ENCODE measurements at regions not wholly inside any gene's neighbourhood (a gene's known extent, or its start where the extent isn't known, plus 50 kb on each side); places are given as distances from the start of the nearest gene placed in this dataset.

DNA sequence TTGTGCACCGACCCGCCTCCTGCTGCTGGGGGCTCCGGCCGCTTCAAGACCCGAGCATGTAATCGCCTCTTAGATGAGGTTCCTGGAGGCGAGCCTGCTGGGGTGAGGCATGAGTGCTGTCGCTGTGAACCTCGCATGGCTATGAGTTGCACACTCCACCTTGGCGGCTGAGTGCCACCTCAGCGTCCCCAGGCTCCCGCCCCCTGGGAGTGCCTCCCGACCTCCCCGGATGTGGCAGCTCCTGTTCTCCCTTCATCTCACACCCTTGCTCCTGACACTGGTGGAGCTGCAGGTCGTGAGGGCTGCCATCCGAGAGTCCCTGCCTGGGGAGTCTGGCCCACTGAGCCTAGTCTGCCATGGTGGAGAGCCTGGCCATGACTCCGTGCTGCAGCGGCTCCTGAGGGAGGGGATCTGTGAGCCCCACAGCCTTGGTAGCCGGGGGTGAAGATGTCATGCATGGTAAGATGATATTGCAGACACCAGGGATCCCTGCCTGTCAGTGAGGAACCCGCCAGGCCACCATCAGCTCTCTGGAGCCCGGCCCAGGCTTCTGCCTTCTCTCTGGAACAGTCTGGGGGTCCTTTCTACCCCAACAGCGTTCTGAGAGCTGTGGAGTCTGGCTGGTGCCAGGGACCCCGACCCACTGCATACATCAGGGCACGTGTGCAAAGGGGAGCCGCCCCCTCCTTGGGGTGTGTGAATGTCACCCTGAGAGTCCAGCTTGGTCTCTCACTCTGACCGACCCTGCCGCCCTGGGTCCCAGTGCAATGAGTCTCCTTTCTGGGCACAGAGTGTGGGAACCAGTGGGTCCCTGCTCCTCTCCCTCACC, 61.6 kb upstream of the HS6ST1 start:
- no peak for DNase-seq (ENCODE audit: low read depth in 4 of 4, low spot score in 3 of 4)

DNA sequence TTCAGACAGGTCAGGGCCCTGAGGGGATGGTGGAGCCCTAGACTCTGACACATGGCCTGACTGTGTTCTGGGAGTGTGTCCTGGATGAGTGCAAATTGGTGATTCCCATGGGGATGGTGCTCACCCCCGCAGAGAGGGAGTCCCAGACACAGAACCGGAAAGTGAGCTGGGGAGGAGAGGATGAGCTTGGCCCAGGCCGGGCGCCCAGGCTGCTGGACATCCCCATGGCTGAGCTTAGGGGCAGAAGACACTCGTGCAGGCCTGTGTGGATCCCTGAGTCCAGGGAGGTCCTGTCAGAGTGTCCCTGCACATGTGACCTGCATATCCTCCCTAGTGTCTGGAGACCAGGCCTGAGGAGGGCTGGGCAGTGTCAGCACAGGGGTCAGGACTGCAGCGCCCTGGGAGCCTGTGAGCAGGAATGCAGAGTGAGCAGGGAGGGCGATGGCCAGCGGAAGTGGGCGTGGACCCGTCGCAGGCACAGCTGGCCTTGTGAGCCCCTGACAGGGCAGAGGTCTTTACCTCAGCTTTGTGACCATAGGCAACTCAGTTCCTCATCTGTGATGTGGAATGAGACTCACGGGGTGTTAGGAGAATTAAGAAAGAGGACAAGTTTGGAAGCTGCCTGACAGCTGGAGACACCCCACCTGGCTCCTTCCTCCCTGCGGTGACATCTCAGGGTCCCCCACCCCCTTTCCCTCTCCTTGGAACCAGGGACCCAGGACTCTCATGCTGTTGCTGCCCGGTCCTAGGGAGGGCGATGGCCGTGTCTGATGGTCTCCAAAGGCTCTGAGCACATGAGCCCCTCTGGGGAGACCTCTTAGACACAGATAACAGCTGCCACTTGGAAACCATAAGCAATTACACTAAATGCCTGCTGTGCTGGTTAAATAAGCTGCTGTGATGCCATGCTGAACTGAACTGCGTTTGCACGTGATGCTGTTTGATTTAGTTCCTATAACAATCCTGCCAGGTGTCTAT, 62.6 kb upstream of the HS6ST1 start:
- no peak for DNase-seq (ENCODE audit: low read depth in 4 of 4, low spot score in 3 of 4)

DNA sequence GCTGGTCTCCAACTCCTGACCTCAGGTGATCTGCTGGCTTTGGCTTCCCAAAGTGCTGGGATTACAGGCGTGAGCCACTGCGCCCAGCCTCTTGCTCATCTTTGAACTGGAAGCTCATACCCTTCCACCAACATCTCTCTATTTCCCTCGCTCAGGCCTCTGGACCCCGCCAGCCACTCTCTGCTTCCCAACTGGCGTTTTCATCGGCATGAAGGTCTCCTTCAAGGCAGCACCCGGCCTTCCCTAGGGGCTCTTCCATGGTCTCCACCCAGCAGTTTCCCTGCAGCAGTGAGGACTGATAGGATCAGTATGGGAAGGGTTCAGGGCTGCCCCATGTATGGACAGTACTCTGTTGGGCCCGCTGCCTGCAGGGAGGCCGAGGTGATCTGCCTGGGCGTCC, 65.8 kb upstream of the HS6ST1 start:
- no peak for DNase-seq (ENCODE audit: low read depth in 4 of 4, low spot score in 3 of 4)

DNA sequence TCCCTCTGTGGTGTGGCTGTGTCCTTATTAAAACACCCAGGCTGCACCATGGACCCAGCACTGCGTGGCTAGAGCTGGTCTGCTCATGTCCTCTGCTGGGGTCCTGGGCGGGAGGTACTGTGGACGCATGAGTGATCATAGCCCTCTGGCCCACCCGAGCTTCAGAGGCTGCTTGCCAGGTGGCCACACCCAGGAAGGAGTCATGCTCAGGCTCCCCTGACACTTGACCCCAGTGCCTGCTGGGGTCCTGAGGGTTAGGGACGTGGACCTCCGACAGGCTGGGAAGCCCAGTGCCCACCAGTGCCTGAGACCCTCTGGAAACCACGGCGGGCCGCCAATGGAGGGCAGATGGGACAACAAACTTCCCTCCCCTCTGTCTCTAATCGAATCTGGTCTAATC, 66.3 kb upstream of the HS6ST1 start:
- DNase-seq (ENCODE audit: low read depth in 4 of 4, low spot score in 3 of 4): no peak

DNA sequence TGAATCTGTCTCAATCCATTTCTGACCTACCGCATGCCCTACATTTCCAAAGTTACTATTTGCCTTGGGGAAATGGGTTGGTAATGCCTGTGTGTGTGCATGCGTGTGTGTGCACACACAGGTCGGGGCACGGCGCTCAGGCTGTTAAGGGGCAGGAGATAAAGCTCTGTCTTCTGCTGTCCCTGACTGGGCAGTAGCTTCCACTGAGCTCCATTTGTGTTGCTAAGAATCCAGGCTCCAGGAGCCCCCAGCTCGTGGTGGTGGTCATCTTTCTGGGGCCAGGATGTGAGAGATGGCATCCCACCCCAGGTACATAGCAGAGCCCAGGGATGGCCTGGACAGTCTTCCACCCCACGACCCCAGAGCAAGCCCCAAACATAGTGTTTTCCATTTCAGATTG, 66.7 kb upstream of the HS6ST1 start:
- no peak for DNase-seq (ENCODE audit: low read depth in 4 of 4, low spot score in 3 of 4)

DNA sequence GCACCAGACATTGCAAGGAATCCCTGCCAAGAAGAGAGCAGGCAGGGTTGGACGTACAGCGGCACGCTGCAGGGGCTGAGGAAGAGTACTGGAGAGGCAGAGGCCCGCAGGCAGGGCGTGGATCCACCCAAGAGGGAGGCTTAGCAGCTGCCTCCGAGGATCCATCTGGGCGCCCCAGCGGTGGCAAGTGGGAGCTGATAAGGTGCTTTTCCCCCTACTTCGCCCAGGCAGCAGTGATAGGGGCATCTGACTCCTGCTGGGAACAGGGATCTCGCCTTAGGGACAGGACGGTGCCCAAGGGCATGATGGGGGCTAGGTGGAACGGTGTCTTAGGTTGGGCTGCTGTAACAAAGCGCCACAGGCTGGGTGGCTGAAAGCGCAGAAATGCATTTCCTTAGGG, 67.4 kb upstream of the HS6ST1 start:
- no peak for DNase-seq (ENCODE audit: low read depth in 4 of 4, low spot score in 3 of 4)

DNA sequence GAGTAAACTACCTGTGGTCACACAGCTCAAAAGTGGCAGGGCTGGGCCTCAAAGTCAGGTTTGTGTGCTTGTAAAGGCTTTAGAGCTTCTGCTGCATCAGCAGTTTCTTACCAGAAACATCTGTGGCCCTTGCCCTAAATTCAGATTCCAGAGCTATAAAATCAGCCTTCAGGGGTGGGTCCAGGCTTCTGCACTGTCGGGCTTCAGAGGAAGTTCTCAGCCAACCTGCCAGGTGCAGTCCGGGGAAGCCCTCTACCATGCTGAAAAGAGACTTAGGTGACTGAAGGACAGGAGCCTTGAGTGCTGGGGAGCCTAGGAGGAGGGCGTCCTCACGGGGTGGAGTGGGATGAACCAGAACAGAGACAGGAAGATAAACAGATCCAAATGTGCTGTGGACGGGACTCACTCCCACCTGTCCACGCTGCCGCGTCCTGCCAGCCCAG, 69.9 kb upstream of the HS6ST1 start:
- no peak for DNase-seq (ENCODE audit: low read depth in 4 of 4, low spot score in 3 of 4)

DNA sequence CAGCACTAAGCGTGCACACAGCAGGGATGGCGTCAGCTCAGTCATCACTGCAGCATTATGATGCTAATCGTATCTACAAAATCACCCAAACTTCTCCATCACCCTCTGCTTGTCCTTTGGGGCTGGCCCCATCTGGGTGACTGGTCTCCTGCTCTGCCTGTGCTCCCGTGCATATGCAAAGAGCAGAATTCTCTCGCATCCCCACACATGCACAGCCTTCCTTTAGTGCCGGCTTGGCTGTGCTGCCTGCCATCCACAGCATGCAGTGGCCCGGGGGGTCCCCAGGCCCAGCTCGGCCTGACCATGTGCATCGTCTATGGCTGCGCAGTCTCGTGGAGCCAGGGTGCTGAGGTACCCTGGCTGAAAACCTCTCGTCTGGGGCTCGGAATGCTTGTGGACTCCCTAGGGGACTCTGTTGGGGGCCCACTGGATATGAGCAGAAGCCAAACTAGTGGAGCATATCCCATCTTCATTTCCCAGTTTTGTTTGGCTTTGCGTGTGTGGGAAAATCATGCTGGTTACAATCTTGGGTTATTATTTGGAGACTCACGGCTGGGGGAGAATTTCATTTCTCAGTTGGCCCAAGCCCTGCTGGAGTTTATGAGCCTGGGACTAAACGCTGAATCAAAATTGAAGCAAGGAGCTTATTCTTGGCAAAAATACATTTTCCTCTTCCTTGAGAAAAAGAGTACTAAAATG, 70.9 kb upstream of the HS6ST1 start:
- no peak for DNase-seq (ENCODE audit: low read depth in 4 of 4, low spot score in 3 of 4)

DNA sequence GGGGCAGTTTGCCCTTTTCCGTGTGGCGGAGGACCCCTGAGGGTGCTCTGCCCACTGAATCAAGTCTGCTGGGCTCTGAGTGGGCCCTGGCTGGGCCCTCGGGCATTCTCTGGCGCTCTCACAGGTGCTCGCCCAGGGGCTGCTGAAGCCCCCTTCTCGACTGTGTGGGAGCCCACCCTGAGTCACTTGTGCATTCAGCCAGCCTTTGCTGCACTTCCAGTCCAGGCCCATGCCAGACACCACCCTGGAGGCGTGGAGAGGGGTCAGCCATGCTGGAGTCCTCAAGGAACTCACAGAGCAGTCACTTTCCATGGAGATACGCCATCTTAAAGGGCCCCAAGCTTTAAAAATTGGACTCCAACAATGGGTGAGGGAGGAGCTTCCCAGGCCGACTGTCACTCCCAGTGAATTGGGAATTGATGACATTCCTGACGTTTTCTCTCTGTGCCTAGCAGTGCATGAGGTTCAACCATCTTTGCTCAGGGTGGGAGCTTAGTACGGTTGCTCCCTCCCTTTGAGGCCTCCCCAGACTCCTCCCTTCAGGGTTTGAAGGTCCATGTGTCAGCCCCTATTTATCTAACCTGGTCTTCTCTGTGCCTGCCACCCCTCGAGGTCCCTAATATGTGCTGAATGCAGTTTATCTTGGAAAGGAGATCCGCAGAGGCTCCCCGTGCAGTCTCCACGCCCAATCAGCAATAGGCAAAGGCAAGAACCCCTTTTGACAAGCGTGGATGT, 71.8 kb upstream of the HS6ST1 start:
- DNase-seq (ENCODE audit: low read depth in 4 of 4, low spot score in 3 of 4): no peak

DNA sequence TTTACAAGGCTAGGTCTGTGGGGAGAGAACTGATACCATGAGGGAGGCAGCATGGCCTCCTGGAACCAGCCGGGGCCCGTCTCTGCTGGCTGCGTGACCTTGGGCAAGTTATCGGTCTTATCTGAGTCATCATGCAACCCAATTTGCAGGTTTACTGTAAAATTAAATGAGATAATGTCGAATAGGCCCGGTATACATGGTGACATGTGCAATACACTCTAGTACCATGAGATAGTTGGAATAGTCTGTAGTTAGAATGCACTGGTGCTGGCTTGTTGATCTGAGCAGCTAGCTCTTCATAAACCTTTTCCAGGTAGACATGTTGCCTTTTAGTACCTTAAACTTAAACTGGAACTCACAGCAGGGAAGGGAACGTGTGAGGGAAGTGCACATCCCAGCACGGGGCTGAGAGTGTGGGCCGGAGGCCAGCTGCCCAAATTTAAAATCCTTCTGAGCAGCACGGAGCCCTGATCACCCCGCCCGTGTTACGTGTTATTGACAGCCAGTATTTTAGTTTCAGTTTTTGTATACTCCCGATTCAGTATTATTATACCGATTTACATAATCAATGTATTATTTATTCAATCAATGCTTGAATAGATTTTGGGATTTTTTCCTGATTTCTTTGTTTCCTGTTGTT, 72.4 kb upstream of the HS6ST1 start:
- DNase-seq (ENCODE audit: low read depth in 4 of 4, low spot score in 3 of 4): no peak

DNA sequence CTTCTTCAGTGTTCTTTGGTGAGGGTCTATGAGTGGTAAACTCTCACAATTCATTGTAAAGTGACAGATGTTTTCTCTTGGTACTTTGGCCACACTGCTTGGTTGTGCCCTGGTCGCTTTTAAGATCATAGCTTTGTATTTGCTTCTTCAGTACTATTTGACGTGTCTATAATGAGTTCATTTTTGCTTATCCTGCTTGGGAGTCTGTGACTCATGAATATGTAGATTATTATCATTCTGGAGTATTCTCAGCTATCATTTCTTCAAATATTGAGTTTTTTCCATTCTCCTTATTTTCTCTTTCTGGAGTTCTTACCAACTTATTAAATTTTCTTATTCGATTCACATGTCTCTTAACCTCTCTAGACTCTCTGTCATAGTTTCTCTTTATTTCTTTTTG, 73.0 kb upstream of the HS6ST1 start:
- DNase-seq (ENCODE audit: low read depth in 4 of 4, low spot score in 3 of 4): no peak

DNA sequence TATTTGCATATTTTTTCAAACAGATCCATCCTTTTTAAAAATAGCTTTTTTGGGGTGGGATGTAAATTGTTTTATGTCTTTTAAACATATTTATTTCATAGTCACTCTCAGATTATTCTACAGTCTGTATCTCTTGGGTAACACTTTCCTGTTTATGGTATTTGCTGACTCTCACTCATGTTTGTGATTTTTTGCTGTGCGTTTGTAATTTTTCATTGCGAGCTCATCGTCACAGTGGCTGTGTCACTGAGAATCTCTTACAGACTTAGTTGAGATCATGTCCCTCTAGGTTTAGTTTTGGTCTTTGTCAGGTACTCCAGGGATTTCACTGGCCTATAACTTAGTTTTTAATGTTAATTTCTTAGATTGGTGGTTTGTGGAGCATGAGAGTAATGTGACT, 73.5 kb upstream of the HS6ST1 start:
- no peak for DNase-seq (ENCODE audit: low read depth in 4 of 4, low spot score in 3 of 4)

DNA sequence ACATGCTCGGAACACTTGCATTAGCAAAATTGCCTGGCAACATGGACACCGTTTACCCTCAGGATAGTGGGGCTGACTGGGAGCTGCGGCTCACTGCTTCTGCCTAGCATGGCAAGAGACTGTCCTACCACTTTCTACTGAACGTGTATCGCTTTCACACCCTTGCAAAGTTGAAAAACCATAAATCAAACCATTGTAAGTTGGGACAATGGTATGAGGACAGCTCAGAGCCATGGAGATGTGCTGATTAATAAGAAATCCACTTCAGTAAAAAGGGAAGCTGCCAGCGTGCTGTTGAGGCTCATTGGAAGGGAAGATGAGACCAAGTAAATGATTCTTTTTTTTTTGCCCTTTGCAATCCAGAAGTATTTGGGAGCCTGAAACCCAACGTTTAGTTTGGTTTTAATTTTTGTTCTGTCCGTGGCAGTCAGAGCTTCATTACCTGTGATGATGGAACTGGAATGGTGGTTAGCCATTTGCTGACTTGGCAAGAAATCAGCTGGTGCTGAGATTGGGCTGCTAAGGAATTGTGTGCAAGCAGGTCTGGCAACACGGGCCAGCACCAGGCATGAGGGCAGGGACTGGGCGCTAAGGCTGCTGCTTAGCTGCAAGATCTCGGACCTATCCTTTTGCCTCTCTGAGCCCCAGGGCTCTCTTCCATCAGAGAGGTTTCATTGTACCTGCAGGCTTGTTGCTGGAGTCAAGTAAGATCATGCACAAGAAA, 75.5 kb upstream of the HS6ST1 start:
- no peak for DNase-seq (ENCODE audit: low read depth in 4 of 4, low spot score in 3 of 4)

DNA sequence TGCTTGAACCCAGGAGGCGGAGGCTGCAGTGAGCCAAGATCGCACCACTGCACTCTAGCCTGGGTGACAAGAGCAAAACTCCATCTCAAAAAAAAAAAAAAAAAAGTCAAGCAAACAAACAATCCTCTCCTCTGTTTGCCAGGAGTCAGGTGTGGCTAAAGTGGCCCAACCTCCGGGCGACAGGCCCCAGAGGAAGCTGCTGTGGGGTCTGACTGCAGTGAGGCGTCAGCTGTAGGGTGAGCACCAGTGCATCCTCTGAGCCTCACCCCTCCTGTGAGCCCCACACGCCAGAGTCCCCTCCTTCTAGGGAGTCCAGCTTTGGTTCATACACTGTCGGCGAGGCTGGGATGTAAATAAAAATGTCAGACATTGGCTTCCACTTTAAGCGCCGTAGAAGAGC, 76.5 kb upstream of the HS6ST1 start:
- DNase-seq (ENCODE audit: low read depth in 4 of 4, low spot score in 3 of 4): no peak

DNA sequence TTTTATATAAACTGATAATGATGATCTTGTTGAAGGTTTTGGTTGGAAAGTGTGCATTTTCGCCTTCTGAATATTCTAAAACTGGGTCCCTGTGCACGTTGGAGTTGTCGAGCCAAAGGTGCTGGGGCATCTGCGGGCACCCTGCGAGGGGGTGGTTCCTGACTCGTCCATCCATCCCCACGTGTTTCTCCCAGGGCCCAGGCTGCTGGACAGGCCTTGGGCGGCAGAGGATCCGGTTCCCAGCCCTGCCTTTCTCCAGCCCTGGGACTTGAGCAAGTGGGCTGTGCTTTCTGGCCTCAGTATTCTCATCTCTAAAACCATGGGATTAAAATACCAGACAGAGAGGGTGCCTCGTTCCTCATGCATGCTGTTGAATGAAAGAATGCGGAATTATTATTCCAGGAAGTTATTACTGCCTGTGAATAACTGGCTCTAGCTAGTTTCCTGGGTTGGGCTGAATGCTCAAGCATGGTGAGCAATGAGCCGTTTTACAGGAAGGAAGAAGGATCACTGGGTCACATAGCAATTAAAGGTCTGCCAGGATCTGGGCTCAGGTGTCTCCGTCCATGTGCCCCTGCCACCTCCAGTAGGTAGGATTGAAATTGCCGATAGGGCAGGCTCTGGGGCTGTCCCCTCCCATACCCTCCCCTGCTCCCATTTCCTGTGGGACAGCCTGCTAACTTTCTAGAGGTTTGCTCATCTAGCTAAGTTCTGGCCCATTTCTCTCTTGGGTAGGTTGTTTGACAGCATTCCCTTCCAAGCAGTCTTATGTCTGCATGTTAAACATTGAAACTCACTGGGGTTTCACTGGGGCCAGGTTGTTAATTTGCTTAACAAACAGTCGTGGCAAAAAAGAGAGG, 77.2 kb upstream of the HS6ST1 start:
- DNase-seq (ENCODE audit: low read depth in 4 of 4, low spot score in 3 of 4): peak; percentile 43 to 81 (median 55)

DNA sequence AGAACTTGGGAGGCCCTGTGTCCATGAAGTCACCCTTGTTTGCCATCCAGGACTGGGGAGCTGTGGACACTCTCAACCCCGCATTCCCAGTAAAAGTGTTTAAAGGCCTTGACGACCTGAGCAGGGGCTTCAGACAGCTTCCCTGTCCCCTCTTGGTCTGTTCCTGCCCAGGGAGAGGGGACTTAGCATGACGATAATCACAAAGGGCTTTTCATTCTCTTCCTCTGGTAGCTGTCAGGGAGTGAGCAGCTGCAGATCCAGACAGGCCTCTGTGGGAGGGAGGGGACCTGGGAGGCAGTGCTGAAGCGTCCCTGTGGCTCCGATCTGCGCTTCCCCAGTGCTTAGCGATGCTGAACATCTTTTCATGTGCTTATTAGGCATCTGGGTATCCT, 77.8 kb upstream of the HS6ST1 start:
- no peak for DNase-seq (ENCODE audit: low read depth in 4 of 4, low spot score in 3 of 4)

DNA sequence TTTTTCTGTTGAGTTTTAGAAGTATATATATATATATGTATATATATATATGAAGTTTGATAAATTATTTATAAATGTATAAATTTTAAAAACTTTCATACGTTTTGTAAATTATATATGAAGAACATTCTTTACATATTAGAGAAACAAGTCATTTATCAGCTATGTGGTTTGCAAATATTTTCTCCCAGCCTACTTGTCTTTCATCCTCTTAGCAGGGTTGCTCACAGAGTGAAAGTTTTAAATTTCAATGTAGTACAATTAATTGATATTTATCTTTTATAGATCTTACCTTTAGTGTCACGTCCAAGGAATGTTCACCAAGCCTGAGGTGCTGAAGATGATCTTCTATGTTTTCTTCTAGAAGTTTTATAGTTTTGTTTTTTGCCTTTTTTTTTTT, 78.3 kb upstream of the HS6ST1 start:
- DNase-seq (ENCODE audit: low read depth in 4 of 4, low spot score in 3 of 4): no peak

DNA sequence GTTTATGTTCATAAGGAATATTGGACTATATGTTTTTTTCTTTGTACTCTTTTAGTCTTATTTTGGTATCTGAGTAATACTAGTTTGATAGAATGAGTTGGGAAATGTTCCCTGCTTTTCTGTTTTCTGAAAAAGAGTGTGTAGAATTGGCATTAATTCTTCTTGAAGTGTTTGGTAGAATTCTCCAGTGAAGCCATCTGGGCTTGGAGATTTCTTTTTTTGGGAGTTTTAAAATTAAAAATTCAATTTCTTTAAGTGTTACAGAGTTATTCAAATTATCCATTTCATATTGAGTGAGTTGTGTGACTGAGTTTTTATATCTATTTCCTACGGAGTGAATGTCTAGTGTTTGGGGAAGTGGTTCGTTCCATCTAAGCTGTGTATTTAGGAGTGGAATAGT, 80.6 kb upstream of the HS6ST1 start:
- no peak for DNase-seq (ENCODE audit: low read depth in 4 of 4, low spot score in 3 of 4)
